Mammary epithelial cell (primary cell): ENCODE measurements at regions not wholly inside any gene's neighbourhood (a gene's known extent, or its start where the extent isn't known, plus 50 kb on each side); places are given as distances from the start of the nearest gene placed in this dataset.

Experiments used
- CTCF ChIP-seq, 2 donors: IDR thresholded peaks in 1 of 2; conservative IDR thresholded peaks in 1 of 2; 2 replicates each; pipeline ENCODE4 v1.5.1; 2011 to 2012; ENCODE audit warnings: inconsistent platforms in 2 of 2, low read length in 2 of 2, mild to moderate bottlenecking in 2 of 2, control low read depth in 1 of 2, low read depth in 1 of 2; ENCODE audit not compliant: insufficient read depth in 1 of 2; ENCODE audit errors: extremely low read depth in 1 of 2
- EZH2 ChIP-seq: IDR thresholded peaks from 2 replicates; pipeline ENCODE4 v1.6.1; 2012; ENCODE audit warnings: low read length, inconsistent platforms, borderline replicate concordance

- no peak for TF ChIP-seq EZH2
- no peak for TF ChIP-seq CTCF (conservative IDR thresholded peaks at IDR 0.05 in 1 of 2, IDR thresholded peaks at IDR 0.05 in 1 of 2; ENCODE audit: extremely low read depth in 1 of 2, insufficient read depth in 1 of 2, low read depth in 1 of 2, low read length in 2 of 2)
These were observed 113.6 kb upstream of the PTPN1 start for GRCh38 chr20:50396623-50397022.
